ENCODE measurements at regions not wholly inside any gene's neighbourhood (a gene's known extent, or its start where the extent isn't known, plus 50 kb on each side); places are given as distances from the start of the nearest gene placed in this dataset.

DNA sequence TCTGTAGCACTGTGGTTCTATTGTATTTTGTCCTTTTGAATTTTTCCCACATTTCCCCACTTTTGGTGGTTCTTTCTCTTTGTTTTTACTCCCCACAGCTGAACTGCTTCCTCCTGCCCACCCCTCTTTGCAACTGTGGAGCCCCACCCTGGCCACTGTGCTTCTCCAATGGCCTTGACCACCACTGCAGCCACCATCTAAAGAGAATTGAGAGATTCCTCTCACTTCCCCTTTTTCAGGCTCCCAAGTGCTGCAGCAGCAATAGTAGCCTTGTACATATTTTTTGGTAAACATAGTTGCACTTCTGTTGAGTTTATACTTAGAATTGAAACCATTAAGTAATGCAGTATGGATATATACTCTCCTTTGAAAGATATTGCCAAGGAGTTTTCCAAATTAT, 51.3 kb upstream of the FRMPD3 start:
- Histone ChIP-seq H3K27ac (ENCODE audit: extremely low read depth, low read depth, low read length) (no peak overlapping the region), H3K4me3 (no peak overlapping the region), H3K9me1 (ENCODE audit: control insufficient read depth, insufficient read depth, low read length) (no peaks in the 10 kb centered on the region), H3K36me3 (ENCODE audit: control insufficient read depth, insufficient read depth, low read length) (no peaks in the 10 kb centered on the region), H3K4me1 (replicated peaks in 1 of 2; ENCODE audit: control insufficient read depth in 2 of 2, insufficient read depth in 2 of 2, low read length in 2 of 2) (no peaks in the 10 kb centered on the region), H3K9me3 (replicated peaks; ENCODE audit: control insufficient read depth, insufficient read depth, low read depth, low read length) (no peaks in the 10 kb centered on the region), H2AFZ (ENCODE audit: low read depth, low read length) (no peak overlapping the region), H3K9ac (ENCODE audit: insufficient read depth in 1 of 2, low read depth in 2 of 2, low read length in 2 of 2) (no peak overlapping the region), H3K4me2 (ENCODE audit: insufficient read depth, low read length) (no peak overlapping the region), H3K79me2 (ENCODE audit: control insufficient read depth, insufficient read depth, low read length) (no peaks in the 10 kb centered on the region), H4K20me1 (replicated peaks; ENCODE audit: control insufficient read depth, insufficient read depth, low read length) (no peaks in the 10 kb centered on the region), H3K27me3 (ENCODE audit: control insufficient read depth in 2 of 2, insufficient read depth in 2 of 2, low read length in 2 of 2) (no peaks in the 10 kb centered on the region)
- in situ Hi-C loops (cut with MboI) (no loop called here), intact Hi-C loops (cut with micrococcal nuclease) (no loop called here)
- ChIA-PET POLR2A (no interaction called here), CTCF (ENCODE audit: low intra/inter-chr PET ratio) (no interaction called here)
- ATAC-seq (no peak), FAIRE-seq (no peak), DNase-seq (ENCODE audit: extremely low read depth in 1 of 4, low spot score in 3 of 4) (no peak)
- TF ChIP-seq CLOCK (CRISPR knock-in tag; IDR thresholded peaks at IDR 0.05; ENCODE audit: borderline replicate concordance), result no peak
- TF ChIP-seq SPI1 (IDR thresholded peaks at IDR 0.05; ENCODE audit: borderline replicate concordance, low read depth, low read length), result peak; percentile 83
- TF ChIP-seq CBX3 (IDR thresholded peaks at IDR 0.05; ENCODE audit: borderline replicate concordance in 1 of 2, low read length in 2 of 2), result no peak
- TF ChIP-seq, protein P1, sequence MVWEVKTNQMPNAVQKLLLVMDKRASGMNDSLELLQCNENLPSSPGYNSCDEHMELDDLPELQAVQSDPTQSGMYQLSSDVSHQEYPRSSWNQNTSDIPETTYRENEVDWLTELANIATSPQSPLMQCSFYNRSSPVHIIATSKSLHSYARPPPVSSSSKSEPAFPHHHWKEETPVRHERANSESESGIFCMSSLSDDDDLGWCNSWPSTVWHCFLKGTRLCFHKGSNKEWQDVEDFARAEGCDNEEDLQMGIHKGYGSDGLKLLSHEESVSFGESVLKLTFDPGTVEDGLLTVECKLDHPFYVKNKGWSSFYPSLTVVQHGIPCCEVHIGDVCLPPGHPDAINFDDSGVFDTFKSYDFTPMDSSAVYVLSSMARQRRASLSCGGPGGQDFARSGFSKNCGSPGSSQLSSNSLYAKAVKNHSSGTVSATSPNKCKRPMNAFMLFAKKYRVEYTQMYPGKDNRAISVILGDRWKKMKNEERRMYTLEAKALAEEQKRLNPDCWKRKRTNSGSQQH (CRISPR knock-in tag; IDR thresholded peaks at IDR 0.05), result no peak
- TF ChIP-seq CBFA2T3 (IDR thresholded peaks at IDR 0.05), result no peak
- no peak for TF ChIP-seq PHF8 (IDR thresholded peaks at IDR 0.05; ENCODE audit: borderline replicate concordance, low read length)
- no TSS peak for BruUV-seq (replicated peaks)

All from K562 (cell line).